WTC11 (cell line): ENCODE measurements at regions not wholly inside any gene's neighbourhood (a gene's known extent, or its start where the extent isn't known, plus 50 kb on each side); places are given as distances from the start of the nearest gene placed in this dataset.

Source experiments
- ATF1 ChIP-seq: sonication (generic); formaldehyde crosslinking; IDR thresholded peaks from 2 replicates; pipeline ENCODE4 v1.8.1; 2023; ENCODE audit warnings: mild to moderate bottlenecking, moderate library complexity, missing genetic modification reagents
- CBFB ChIP-seq: sonication (generic); formaldehyde crosslinking; IDR thresholded peaks from 2 replicates; pipeline ENCODE4 v1.8.1; 2022; ENCODE audit warnings: mild to moderate bottlenecking, low read depth, missing genetic modification reagents
- GABPB1 ChIP-seq: sonication (generic); formaldehyde crosslinking; IDR thresholded peaks from 2 replicates; pipeline ENCODE4 v1.8.1; 2023; ENCODE audit warnings: mild to moderate bottlenecking, missing genetic modification reagents
- TEAD4 ChIP-seq: sonication (generic); formaldehyde crosslinking; IDR thresholded peaks from 2 replicates; pipeline ENCODE4 v1.8.0; 2022; ENCODE audit warnings: mild to moderate bottlenecking, missing genetic modification reagents
- TF ChIP-seq, protein P1 (sequence below): fragments of 200-600 bp; IDR thresholded peaks from 2 replicates; pipeline ENCODE4 v1.8.0; 2022; ENCODE audit warnings: antibody characterized with exemption
- TF ChIP-seq, protein P2 (sequence below): sonication (generic); formaldehyde crosslinking; conservative IDR thresholded peaks from 2 replicates; pipeline ENCODE4 v1.8.1; 2022; ENCODE audit warnings: mild to moderate bottlenecking, missing genetic modification reagents

GRCh38 chr3:13227315-13228165 lies 154.3 kb upstream of the IQSEC1 start:
- TF ChIP-seq, protein P1, sequence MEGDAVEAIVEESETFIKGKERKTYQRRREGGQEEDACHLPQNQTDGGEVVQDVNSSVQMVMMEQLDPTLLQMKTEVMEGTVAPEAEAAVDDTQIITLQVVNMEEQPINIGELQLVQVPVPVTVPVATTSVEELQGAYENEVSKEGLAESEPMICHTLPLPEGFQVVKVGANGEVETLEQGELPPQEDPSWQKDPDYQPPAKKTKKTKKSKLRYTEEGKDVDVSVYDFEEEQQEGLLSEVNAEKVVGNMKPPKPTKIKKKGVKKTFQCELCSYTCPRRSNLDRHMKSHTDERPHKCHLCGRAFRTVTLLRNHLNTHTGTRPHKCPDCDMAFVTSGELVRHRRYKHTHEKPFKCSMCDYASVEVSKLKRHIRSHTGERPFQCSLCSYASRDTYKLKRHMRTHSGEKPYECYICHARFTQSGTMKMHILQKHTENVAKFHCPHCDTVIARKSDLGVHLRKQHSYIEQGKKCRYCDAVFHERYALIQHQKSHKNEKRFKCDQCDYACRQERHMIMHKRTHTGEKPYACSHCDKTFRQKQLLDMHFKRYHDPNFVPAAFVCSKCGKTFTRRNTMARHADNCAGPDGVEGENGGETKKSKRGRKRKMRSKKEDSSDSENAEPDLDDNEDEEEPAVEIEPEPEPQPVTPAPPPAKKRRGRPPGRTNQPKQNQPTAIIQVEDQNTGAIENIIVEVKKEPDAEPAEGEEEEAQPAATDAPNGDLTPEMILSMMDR = no peak
- TF ChIP-seq ATF1 (CRISPR knock-in tag) (no peak), TEAD4 (CRISPR knock-in tag) (no peak), GABPB1 (CRISPR knock-in tag) (no peak), CBFB (CRISPR knock-in tag) (no peak)
- TF ChIP-seq, protein P2, sequence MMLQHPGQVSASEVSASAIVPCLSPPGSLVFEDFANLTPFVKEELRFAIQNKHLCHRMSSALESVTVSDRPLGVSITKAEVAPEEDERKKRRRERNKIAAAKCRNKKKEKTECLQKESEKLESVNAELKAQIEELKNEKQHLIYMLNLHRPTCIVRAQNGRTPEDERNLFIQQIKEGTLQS (CRISPR knock-in tag) = no peak
